ENCODE measurements at regions not wholly inside any gene's neighbourhood (a gene's known extent, or its start where the extent isn't known, plus 50 kb on each side); places are given as distances from the start of the nearest gene placed in this dataset.
"Not testable (repeated sequence)": the region's sequence is repeated elsewhere in the genome, so short reads cannot be mapped to it uniquely, and the experiment has no call there.

DNA sequence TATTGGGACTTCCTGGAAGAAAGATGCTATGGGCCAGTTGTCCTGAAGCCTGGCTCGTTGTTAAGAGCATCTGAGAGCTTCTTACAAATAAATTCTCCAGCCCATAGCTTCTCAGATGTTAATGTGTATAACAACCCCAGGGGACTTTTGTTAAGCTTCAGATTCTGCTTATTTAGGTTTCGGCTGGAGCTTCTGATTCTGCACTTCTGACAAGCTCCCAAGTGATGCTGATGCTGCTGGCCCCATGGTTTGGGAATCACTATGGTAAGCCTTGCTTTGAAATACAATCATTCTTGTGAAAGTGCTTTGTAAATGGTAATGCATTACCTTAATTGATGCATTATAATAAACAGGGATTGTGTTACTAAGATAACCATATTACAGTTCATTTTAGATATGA is 281.8 kb upstream of the PLD5 start:
- no peaks in the 10 kb centered on the region for H3K27me3 ChIP-seq (ENCODE audit: control insufficient read depth, insufficient read depth, low read length)
- no peak overlapping the region for H3K4me3 ChIP-seq (ENCODE audit: low read depth, low read length)
- no peaks in the 10 kb centered on the region for H3K4me1 ChIP-seq (ENCODE audit: control insufficient read depth, insufficient read depth, low read length)
- H3K9ac ChIP-seq (ENCODE audit: low read depth, low read length), result no peak overlapping the region
- no peaks in the 10 kb centered on the region for H3K9me3 ChIP-seq (ENCODE audit: control insufficient read depth, insufficient read depth, low read length)
- no peaks in the 10 kb centered on the region for H3K36me3 ChIP-seq (ENCODE audit: control insufficient read depth, insufficient read depth, low read length)

DNA sequence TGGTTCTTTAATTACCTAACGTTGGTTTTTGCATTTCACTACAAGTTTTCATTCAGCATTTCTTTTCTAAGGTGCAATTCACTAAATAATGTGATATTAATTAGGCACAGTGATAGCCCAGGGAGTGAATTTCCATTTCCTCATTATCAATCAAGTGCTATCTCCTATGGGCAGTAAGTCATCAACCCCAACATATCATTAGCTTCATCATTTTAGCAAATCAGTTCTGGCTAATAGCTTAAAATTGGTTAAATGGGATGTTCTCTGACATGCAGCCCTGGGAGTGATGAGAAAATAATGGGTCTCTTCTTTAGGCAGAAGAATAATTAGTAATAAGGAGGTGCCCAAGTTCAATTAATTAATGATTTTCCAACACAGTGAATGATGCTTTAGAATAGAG is 280.9 kb upstream of the PLD5 start:
- not testable (repeated sequence) for H3K4me3 ChIP-seq (ENCODE audit: low read depth, low read length); H3K4me1 ChIP-seq (ENCODE audit: control insufficient read depth, insufficient read depth, low read length); H3K27me3 ChIP-seq (ENCODE audit: control insufficient read depth, insufficient read depth, low read length); H3K36me3 ChIP-seq (ENCODE audit: control insufficient read depth, insufficient read depth, low read length); H3K9me3 ChIP-seq (ENCODE audit: control insufficient read depth, insufficient read depth, low read length); H3K9ac ChIP-seq (ENCODE audit: low read depth, low read length)

DNA sequence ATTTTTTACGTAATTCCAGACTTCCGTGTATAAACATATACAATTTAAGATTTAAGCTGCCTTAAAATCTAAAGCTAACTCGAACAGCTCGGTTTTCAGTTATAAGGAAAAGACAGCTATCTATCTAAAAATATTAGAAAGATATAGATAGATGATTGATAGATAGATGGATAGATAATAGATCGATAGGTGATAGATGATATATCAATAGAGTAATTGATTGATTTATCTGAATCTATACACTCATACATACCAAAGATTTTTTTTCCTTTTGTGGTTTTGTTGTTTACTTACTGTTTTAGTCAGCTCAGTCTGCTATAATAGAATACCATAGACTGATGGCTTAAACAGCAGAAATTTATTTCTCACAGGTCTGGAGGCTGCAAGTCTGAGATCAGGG is 278.5 kb upstream of the PLD5 start:
- H3K36me3 ChIP-seq (ENCODE audit: control insufficient read depth, insufficient read depth, low read length), result no peaks in the 10 kb centered on the region
- no peak overlapping the region for H3K9ac ChIP-seq (ENCODE audit: low read depth, low read length)
- no peaks in the 10 kb centered on the region for H3K9me3 ChIP-seq (ENCODE audit: control insufficient read depth, insufficient read depth, low read length)
- no peak overlapping the region for H3K4me3 ChIP-seq (ENCODE audit: low read depth, low read length)
- no peaks in the 10 kb centered on the region for H3K27me3 ChIP-seq (ENCODE audit: control insufficient read depth, insufficient read depth, low read length)
- H3K4me1 ChIP-seq (ENCODE audit: control insufficient read depth, insufficient read depth, low read length), result no peaks in the 10 kb centered on the region

DNA sequence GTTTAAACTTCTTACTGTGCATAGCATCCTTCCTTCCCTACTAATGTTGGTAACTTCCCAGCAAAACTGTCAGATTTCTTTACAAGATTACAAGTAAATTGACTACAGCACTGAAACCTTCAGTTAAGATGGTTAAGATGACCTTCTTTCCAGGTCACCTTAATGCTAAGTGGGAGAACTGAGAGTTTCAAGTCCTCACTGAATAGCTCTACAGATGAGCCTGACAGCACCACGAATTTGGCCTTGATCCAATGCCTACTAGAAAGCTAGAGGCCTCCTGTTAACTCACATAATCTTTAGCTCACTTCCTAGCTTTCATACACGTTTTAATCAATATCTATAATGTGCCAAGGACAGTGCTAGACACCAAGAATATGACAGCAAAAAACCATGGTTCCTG is 276.0 kb upstream of the PLD5 start:
- H3K9me3 ChIP-seq (ENCODE audit: control insufficient read depth, insufficient read depth, low read length), result no peaks in the 10 kb centered on the region
- H3K9ac ChIP-seq (ENCODE audit: low read depth, low read length), result no peak overlapping the region
- H3K4me3 ChIP-seq (ENCODE audit: low read depth, low read length), result no peak overlapping the region
- H3K27me3 ChIP-seq (ENCODE audit: control insufficient read depth, insufficient read depth, low read length), result no peaks in the 10 kb centered on the region
- no peaks in the 10 kb centered on the region for H3K36me3 ChIP-seq (ENCODE audit: control insufficient read depth, insufficient read depth, low read length)
- H3K4me1 ChIP-seq (ENCODE audit: control insufficient read depth, insufficient read depth, low read length), result no peaks in the 10 kb centered on the region

DNA sequence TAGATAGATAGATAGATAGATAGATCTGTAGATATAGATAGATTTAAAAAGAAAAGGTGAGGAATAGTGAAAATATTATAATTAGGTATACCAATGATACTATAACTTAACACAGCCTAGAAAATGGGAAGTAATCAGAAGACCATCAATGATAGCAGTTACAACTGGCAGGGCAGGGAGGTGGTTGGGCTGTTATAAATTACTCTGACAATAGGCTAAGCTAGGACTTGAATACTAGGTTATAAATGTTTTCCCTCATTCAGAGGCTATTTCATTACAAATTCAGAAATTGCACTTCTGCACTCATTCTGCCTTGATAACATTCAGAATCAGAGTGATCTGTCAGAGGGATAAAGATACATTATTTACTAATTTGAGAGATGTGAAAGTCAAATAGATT is 273.4 kb upstream of the PLD5 start:
- no peak overlapping the region for H3K4me3 ChIP-seq (ENCODE audit: low read depth, low read length)

DNA sequence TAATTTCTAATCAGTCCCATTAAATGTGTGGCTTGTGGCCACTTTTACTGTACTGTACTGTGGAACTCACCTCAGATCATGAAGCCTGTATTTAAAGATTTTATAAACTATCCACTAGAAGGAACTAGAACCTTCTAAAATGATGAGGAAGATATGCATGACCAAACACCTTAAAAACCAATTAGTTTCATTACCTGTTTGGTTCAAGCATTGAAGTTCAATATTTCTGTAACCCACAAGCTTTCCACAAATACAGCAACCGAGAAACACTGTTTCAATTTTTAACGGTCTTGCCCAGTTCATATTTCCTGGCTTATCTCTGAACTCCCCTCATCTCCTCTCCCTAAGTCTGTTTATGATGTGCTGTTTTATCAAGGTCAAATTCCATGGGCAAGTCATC is 264.3 kb upstream of the PLD5 start:
- H3K9ac ChIP-seq (ENCODE audit: low read depth, low read length), result no peak overlapping the region
- no peaks in the 10 kb centered on the region for H3K27me3 ChIP-seq (ENCODE audit: control insufficient read depth, insufficient read depth, low read length)
- no peak overlapping the region for H3K4me3 ChIP-seq (ENCODE audit: low read depth, low read length)
- no peaks in the 10 kb centered on the region for H3K36me3 ChIP-seq (ENCODE audit: control insufficient read depth, insufficient read depth, low read length)
- no peaks in the 10 kb centered on the region for H3K9me3 ChIP-seq (ENCODE audit: control insufficient read depth, insufficient read depth, low read length)
- no peaks in the 10 kb centered on the region for H3K4me1 ChIP-seq (ENCODE audit: control insufficient read depth, insufficient read depth, low read length)

More for the DNA sequence above, 273.4 kb upstream of the PLD5 start:
- Histone ChIP-seq H3K9ac (ENCODE audit: low read depth, low read length) (no peak overlapping the region), H3K36me3 (ENCODE audit: control insufficient read depth, insufficient read depth, low read length) (no peaks in the 10 kb centered on the region), H3K27me3 (ENCODE audit: control insufficient read depth, insufficient read depth, low read length) (no peaks in the 10 kb centered on the region), H3K9me3 (ENCODE audit: control insufficient read depth, insufficient read depth, low read length) (no peaks in the 10 kb centered on the region), H3K4me1 (ENCODE audit: control insufficient read depth, insufficient read depth, low read length) (no peaks in the 10 kb centered on the region)

DNA sequence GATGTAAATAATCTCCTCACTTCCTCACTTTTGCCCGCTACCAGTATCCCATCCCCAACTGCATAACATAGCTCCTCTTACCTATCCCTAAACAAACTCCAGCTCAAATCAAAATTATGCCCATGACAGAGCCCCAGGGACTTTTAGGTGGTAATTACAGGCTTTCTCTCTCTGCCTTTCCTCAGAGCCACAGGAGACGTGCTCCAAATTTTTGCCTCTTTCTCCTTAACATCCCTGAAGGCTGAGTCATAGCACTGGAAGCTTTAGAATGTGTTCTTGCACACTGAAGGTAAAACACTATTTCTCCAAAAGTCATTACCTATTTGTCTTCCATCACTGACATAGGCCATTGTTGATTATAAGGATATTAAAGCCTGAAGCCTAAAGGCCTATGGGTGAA is 263.5 kb upstream of the PLD5 start:
- no peak overlapping the region for H3K4me3 ChIP-seq (ENCODE audit: low read depth, low read length)
- no peaks in the 10 kb centered on the region for H3K4me1 ChIP-seq (ENCODE audit: control insufficient read depth, insufficient read depth, low read length)
- no peaks in the 10 kb centered on the region for H3K36me3 ChIP-seq (ENCODE audit: control insufficient read depth, insufficient read depth, low read length)
- H3K9ac ChIP-seq (ENCODE audit: low read depth, low read length), result no peak overlapping the region
- no peaks in the 10 kb centered on the region for H3K27me3 ChIP-seq (ENCODE audit: control insufficient read depth, insufficient read depth, low read length)
- no peaks in the 10 kb centered on the region for H3K9me3 ChIP-seq (ENCODE audit: control insufficient read depth, insufficient read depth, low read length)

DNA sequence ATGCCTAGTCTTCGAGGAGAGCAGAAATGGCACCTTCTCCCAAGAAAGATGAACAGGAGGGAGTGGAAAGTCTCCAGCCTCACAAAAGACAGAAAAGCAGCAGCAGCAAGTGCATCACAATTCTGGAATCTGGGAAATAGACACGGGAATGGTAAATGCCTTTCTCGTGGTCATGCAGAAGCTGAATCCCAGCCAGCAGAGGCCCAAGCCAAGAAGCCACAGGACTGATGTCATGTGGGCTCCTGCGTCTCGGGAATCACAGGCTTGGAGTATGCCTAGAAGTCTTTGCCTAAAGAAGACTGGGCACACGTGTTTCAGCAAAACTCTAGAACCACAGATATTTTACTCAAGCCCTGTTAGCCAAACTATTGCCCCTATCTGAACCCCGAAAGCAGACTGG is 260.3 kb upstream of the PLD5 start:
- H3K36me3 ChIP-seq (ENCODE audit: control insufficient read depth, insufficient read depth, low read length), result no peaks in the 10 kb centered on the region
- no peaks in the 10 kb centered on the region for H3K4me1 ChIP-seq (ENCODE audit: control insufficient read depth, insufficient read depth, low read length)
- H3K9ac ChIP-seq (ENCODE audit: low read depth, low read length), result no peak overlapping the region
- no peaks in the 10 kb centered on the region for H3K9me3 ChIP-seq (ENCODE audit: control insufficient read depth, insufficient read depth, low read length)
- H3K27me3 ChIP-seq (ENCODE audit: control insufficient read depth, insufficient read depth, low read length), result no peaks in the 10 kb centered on the region
- H3K4me3 ChIP-seq (ENCODE audit: low read depth, low read length), result no peak overlapping the region

DNA sequence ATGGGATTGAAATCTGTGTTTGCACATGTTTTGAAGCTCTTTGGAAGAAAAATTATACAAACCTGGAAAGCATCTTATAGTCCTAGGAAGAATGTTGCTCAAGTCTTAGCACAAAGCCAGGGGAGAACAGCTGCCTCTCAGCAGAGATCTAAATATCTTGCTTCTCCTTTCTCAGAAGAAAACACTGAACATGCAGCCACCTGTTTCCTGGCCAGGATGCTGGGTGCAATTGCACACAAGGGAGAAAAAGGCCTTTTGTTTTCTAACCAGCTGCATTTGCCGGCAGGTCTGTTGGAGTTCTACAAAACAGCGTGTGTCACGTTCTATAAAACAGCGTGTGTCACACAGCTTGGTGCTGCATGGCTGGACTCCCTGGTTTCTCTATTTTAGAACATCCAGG is 259.6 kb upstream of the PLD5 start:
- no peak overlapping the region for H3K9ac ChIP-seq (ENCODE audit: low read depth, low read length)
- no peak overlapping the region for H3K4me3 ChIP-seq (ENCODE audit: low read depth, low read length)
- no peaks in the 10 kb centered on the region for H3K27me3 ChIP-seq (ENCODE audit: control insufficient read depth, insufficient read depth, low read length)
- H3K9me3 ChIP-seq (ENCODE audit: control insufficient read depth, insufficient read depth, low read length), result no peaks in the 10 kb centered on the region
- no peaks in the 10 kb centered on the region for H3K36me3 ChIP-seq (ENCODE audit: control insufficient read depth, insufficient read depth, low read length)
- H3K4me1 ChIP-seq (ENCODE audit: control insufficient read depth, insufficient read depth, low read length), result no peaks in the 10 kb centered on the region

DNA sequence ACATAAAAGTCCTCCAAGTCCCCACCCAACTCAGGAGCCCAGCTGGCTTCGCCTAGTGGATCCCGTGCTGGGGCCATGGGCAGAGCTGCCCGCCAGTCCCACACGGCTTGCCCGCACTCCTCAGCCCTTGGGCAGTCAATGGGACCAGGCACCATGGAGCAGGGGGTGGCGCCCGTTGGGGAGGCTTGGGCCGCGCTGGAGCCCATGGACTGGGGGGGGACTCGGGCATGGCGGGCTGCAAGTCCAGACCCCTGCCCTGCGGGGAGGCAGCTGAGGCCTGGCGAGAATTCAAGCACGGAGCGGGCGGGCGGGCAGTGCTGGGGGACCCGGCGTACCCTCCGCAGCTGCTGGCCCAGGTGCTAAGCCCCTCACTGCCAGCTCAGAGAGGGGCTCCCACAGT is 249.8 kb upstream of the PLD5 start:
- Histone ChIP-seq H3K9ac (ENCODE audit: low read depth, low read length) (no peak overlapping the region), H3K9me3 (ENCODE audit: control insufficient read depth, insufficient read depth, low read length) (no peaks in the 10 kb centered on the region), H3K36me3 (ENCODE audit: control insufficient read depth, insufficient read depth, low read length) (no peaks in the 10 kb centered on the region), H3K27me3 (ENCODE audit: control insufficient read depth, insufficient read depth, low read length) (no peaks in the 10 kb centered on the region), H3K4me3 (ENCODE audit: low read depth, low read length) (no peak overlapping the region), H3K4me1 (ENCODE audit: control insufficient read depth, insufficient read depth, low read length) (no peaks in the 10 kb centered on the region)

DNA sequence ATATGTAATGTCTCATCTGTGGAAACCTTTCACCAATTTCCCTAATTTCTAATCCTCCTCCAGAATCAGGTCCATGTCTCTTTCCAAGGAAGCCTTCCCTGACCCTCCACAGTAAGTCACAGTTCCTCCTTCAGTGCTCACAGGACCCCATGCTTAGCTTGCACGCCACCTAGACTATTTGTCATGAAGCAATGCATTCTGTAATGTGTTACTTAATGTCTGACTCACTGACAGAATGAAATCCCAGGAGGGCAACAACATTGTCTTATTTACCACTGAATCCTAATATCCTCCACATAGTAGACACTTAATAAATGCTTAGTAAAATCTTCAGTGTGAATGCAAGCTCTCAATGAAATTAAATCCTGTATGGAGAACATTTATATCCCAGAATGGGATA is 245.9 kb upstream of the PLD5 start:
- H3K36me3 ChIP-seq (ENCODE audit: control insufficient read depth, insufficient read depth, low read length), result no peaks in the 10 kb centered on the region
- H3K27me3 ChIP-seq (ENCODE audit: control insufficient read depth, insufficient read depth, low read length), result no peaks in the 10 kb centered on the region
- H3K4me3 ChIP-seq (ENCODE audit: low read depth, low read length), result no peak overlapping the region
- no peaks in the 10 kb centered on the region for H3K4me1 ChIP-seq (ENCODE audit: control insufficient read depth, insufficient read depth, low read length)
- H3K9ac ChIP-seq (ENCODE audit: low read depth, low read length), result no peak overlapping the region
- H3K9me3 ChIP-seq (ENCODE audit: control insufficient read depth, insufficient read depth, low read length), result no peaks in the 10 kb centered on the region

DNA sequence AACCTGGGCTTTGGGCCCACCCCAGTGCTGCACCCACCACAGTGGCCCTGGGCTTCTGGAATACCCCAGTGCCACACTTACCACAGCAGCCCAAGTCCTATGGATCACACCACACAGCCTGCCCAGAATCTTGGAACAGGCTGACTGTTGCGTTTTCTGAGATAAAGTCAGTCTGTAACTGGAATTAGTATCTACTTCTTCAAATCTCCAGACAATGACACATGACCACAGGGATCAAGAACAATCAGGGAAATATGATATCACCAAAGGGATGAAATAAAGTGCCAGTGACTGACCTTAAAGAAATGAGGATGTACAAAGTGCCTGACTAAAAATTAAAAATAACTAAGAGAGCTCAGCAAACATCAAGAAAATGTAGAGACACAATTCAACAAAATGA is 239.7 kb upstream of the PLD5 start:
- H3K27me3 ChIP-seq (ENCODE audit: control insufficient read depth, insufficient read depth, low read length), result no peaks in the 10 kb centered on the region
- no peak overlapping the region for H3K9ac ChIP-seq (ENCODE audit: low read depth, low read length)
- H3K4me1 ChIP-seq (ENCODE audit: control insufficient read depth, insufficient read depth, low read length), result no peaks in the 10 kb centered on the region
- no peak overlapping the region for H3K4me3 ChIP-seq (ENCODE audit: low read depth, low read length)
- H3K9me3 ChIP-seq (ENCODE audit: control insufficient read depth, insufficient read depth, low read length), result no peaks in the 10 kb centered on the region
- no peaks in the 10 kb centered on the region for H3K36me3 ChIP-seq (ENCODE audit: control insufficient read depth, insufficient read depth, low read length)

DNA sequence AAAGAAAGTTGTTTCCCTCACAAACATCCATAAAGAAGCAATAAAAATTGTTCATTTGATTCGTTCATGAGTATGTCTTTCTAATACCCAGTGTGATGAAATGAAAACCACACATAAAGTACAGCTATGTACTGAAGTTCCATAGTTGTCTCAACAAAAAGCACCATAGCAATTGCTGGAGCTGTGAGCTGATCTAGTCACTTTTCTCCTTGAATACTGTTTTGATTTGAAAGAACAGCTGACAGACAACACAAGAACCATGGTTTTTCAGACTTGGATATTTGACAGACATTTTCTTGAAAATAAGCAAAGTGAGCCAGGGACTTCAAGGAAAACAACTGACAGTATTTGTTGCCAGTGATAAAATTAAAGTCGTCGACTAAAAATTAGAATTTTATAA is 237.1 kb upstream of the PLD5 start:
- Histone ChIP-seq H3K4me3 (ENCODE audit: low read depth, low read length) (no peak overlapping the region), H3K9ac (ENCODE audit: low read depth, low read length) (no peak overlapping the region), H3K4me1 (ENCODE audit: control insufficient read depth, insufficient read depth, low read length) (no peaks in the 10 kb centered on the region), H3K9me3 (ENCODE audit: control insufficient read depth, insufficient read depth, low read length) (no peaks in the 10 kb centered on the region), H3K27me3 (ENCODE audit: control insufficient read depth, insufficient read depth, low read length) (no peaks in the 10 kb centered on the region), H3K36me3 (ENCODE audit: control insufficient read depth, insufficient read depth, low read length) (no peaks in the 10 kb centered on the region)
